HCT116 (cell line): ENCODE measurements at regions not wholly inside any gene's neighbourhood (a gene's known extent, or its start where the extent isn't known, plus 50 kb on each side); places are given as distances from the start of the nearest gene placed in this dataset.

Experiments
- ATAC-seq: fragments of 200-7000 bp; cut with Tn5 transposase; 2 replicates; pipeline ENCODE4 v1.9.1; 2020; ENCODE audit warnings: mild to moderate bottlenecking, moderate library complexity
- BruUV-seq: library from RNA; stranded (reverse); fragments of 400-500 nt; replicated peaks from 2 replicates; lab custom pipeline; 2021; lab: Mats Ljungman, UMichigan
- CTCF ChIA-PET: fragments of 300-600 bp; sonication (Branson Sonifier 250); formaldehyde crosslinking; loops from one replicate; lab custom pipeline; 2021; ENCODE audit warnings: antibody characterized with exemption; lab: Charles Lee
- POLR2A ChIA-PET: fragments of 300-600, 350-600 bp; sonication (Branson Sonifier 250); formaldehyde crosslinking; loops from one replicate; lab custom pipeline; 2021; ENCODE audit warnings: antibody characterized with exemption; lab: Charles Lee
- RAD21 ChIA-PET, 2 experiments: fragments of 300-600 bp; sonication (Branson Sonifier 250); formaldehyde crosslinking; loops; one replicate each; lab custom pipeline; 2023; ENCODE audit warnings: low total read pairs in 2 of 2; ENCODE audit not compliant: uncharacterized antibody in 2 of 2, unreplicated experiment in 2 of 2, low non-redundant PET in 1 of 2; lab: Charles Lee
- DNase-seq: peaks from one replicate; pipeline ENCODE4 v3.0.0-alpha.2; 2010; ENCODE audit warnings: low read depth, low spot score
- H2AFZ ChIP-seq: fragments of 200-600 bp; shearing (Covaris generic), sonication (generic); 2 replicates; pipeline ENCODE4 v1.6.1; 2017; ENCODE audit warnings: low read depth, mixed run types, mixed read lengths, antibody characterized with exemption, low read length; ENCODE audit not compliant: poor library complexity, severe bottlenecking
- H3K27ac ChIP-seq: 2 replicates; pipeline ENCODE4 v1.5.1; 2012; ENCODE audit warnings: low read depth, low read length
- H3K27me3 ChIP-seq: fragments of 200-600 bp; sonication (generic); 2 replicates; pipeline ENCODE4 v1.6.1; 2016; ENCODE audit warnings: mixed run types, low read length, mixed read lengths; ENCODE audit not compliant: insufficient read depth
- H3K36me3 ChIP-seq, 2 experiments: fragments of 200-500 bp in 1 of 2; fragments of 200-600 bp in 1 of 2; sonication (Bioruptor generic) in 1 of 2; sonication (generic) in 1 of 2; 2 replicates each; pipeline versions ENCODE4 v1.5.1 to v1.6.1; 2014 to 2016; ENCODE audit warnings: low read length in 2 of 2, inconsistent platforms in 1 of 2, mixed read lengths in 1 of 2, mixed run types in 1 of 2; ENCODE audit not compliant: insufficient read depth in 2 of 2, control insufficient read depth in 1 of 2
- H3K4me1 ChIP-seq, 2 experiments: fragments of 200-600 bp in 1 of 2; sonication (generic) in 1 of 2; 2 replicates each; pipeline versions ENCODE4 v1.5.1 to v1.6.1; 2012 to 2017; ENCODE audit warnings: low read length in 2 of 2, inconsistent platforms in 1 of 2, mild to moderate bottlenecking in 1 of 2, mixed read lengths in 1 of 2, mixed run types in 1 of 2, moderate library complexity in 1 of 2; ENCODE audit not compliant: insufficient read depth in 2 of 2, control insufficient read depth in 1 of 2
- H3K4me2 ChIP-seq: fragments of 200-600 bp; sonication (generic); 2 replicates; pipeline ENCODE4 v1.6.1; 2017; ENCODE audit warnings: mixed run types, low read length, mixed read lengths
- H3K4me3 ChIP-seq, 2 experiments: fragments of 200-600 bp in 1 of 2; sonication (generic) in 1 of 2; replicated peaks in 1 of 2; 2 replicates each; pipeline ENCODE4 v1.5.1; 2011 to 2016; ENCODE audit warnings: low read length in 2 of 2, control low read depth in 1 of 2, low read depth in 1 of 2, mild to moderate bottlenecking in 1 of 2, mixed read lengths in 1 of 2, mixed run types in 1 of 2
- H3K79me2 ChIP-seq: fragments of 200-600 bp; sonication (generic); 2 replicates; pipeline ENCODE4 v1.6.1; 2017; ENCODE audit warnings: mild to moderate bottlenecking, mixed run types, low read length, moderate library complexity, mixed read lengths; ENCODE audit not compliant: insufficient read depth
- H3K9ac ChIP-seq: fragments of 200-600 bp; sonication (generic); 2 replicates; pipeline ENCODE4 v1.6.1; 2016; ENCODE audit warnings: low read length, mixed read lengths
- H3K9me2 ChIP-seq: fragments of 200-600 bp; sonication (generic), shearing (Covaris generic); 2 replicates; pipeline ENCODE4 v1.6.1; 2017; ENCODE audit warnings: mixed run types, mild to moderate bottlenecking, moderate library complexity; ENCODE audit not compliant: insufficient read depth
- H3K9me3 ChIP-seq, 2 experiments: fragments of 200-500 bp in 1 of 2; fragments of 200-600 bp in 1 of 2; sonication (Bioruptor generic) in 1 of 2; sonication (generic) in 1 of 2; 2 replicates each; pipeline ENCODE4 v1.6.1; 2014 to 2017; ENCODE audit warnings: low read length in 2 of 2, mixed read lengths in 2 of 2, inconsistent platforms in 1 of 2, low read depth in 1 of 2, mild to moderate bottlenecking in 1 of 2, mixed run types in 1 of 2, moderate library complexity in 1 of 2; ENCODE audit not compliant: control insufficient read depth in 1 of 2, insufficient read depth in 1 of 2
- H4K20me1 ChIP-seq: fragments of 200-600 bp; sonication (generic), shearing (Covaris generic); 2 replicates; pipeline ENCODE4 v1.6.1; 2017; ENCODE audit warnings: mixed run types, mild to moderate bottlenecking, moderate library complexity; ENCODE audit not compliant: insufficient read depth
- CEBPB ChIP-seq: IDR thresholded peaks from 2 replicates; pipeline ENCODE4 v1.6.1; 2012; ENCODE audit warnings: low read depth
- CTCF ChIP-seq, 3 experiments: fragments of 200-600 bp in 1 of 3; sonication (generic) in 1 of 3; IDR thresholded peaks in 2 of 3; conservative IDR thresholded peaks in 1 of 3; 2 replicates each; pipeline ENCODE4 v1.5.1; 2012 to 2017; ENCODE audit warnings: low read depth in 2 of 3, low read length in 2 of 3, antibody characterized with exemption in 1 of 3, borderline replicate concordance in 1 of 3, control low read depth in 1 of 3, mild to moderate bottlenecking in 1 of 3, mixed read lengths in 1 of 3, mixed run types in 1 of 3, moderate library complexity in 1 of 3; ENCODE audit not compliant: insufficient read depth in 1 of 3
- EGR1 ChIP-seq: IDR thresholded peaks from 2 replicates; pipeline ENCODE4 v1.6.1; 2012; ENCODE audit warnings: low read depth
- ELF1 ChIP-seq: IDR thresholded peaks from 2 replicates; pipeline ENCODE4 v1.6.1; 2012; ENCODE audit warnings: low read depth, borderline replicate concordance
- EZH2 ChIP-seq: fragments of 200-600 bp; sonication (generic); IDR thresholded peaks from 2 replicates; pipeline ENCODE4 v1.6.1; 2017; ENCODE audit warnings: antibody characterized with exemption, mixed run types
- EZH2phosphoT487 ChIP-seq: fragments of 200-600 bp; IDR thresholded peaks from 2 replicates; pipeline ENCODE4 v1.6.1; 2018; ENCODE audit warnings: antibody characterized with exemption, borderline replicate concordance
- FOSL1 ChIP-seq: IDR thresholded peaks from 2 replicates; pipeline ENCODE4 v1.6.1; 2012; ENCODE audit warnings: low read depth
- JUND ChIP-seq: IDR thresholded peaks from 2 replicates; pipeline ENCODE4 v1.6.1; 2012
- RAD21 ChIP-seq: IDR thresholded peaks from 2 replicates; pipeline ENCODE4 v1.6.1; 2012; ENCODE audit warnings: low read depth, mild to moderate bottlenecking
- SIN3A ChIP-seq: IDR thresholded peaks from 2 replicates; pipeline ENCODE4 v1.6.1; 2012; ENCODE audit warnings: low read depth
- SP1 ChIP-seq: IDR thresholded peaks from 2 replicates; pipeline ENCODE4 v1.6.1; 2012; ENCODE audit warnings: low read depth
- SRF ChIP-seq: IDR thresholded peaks from 2 replicates; pipeline ENCODE4 v1.6.1; 2012; ENCODE audit warnings: low read depth
- TCF7L2 ChIP-seq: IDR thresholded peaks from 2 replicates; pipeline ENCODE4 v1.7.0; 2011; ENCODE audit warnings: borderline replicate concordance, inconsistent platforms; ENCODE audit not compliant: insufficient read depth, insufficient read length; ENCODE audit errors: extremely low read depth
- intact Hi-C: fragments of 100-400 bp; cut with micrococcal nuclease; formaldehyde crosslinking; loops from 2 replicates; pipeline ENCODE4 v1.10.0; 2022
- TF ChIP-seq, protein P1 (sequence below): IDR thresholded peaks from 2 replicates; pipeline ENCODE4 v1.6.1; 2012; ENCODE audit warnings: low read depth
- TF ChIP-seq, protein P2 (sequence below): IDR thresholded peaks from 2 replicates; pipeline ENCODE4 v1.6.1; 2011; ENCODE audit warnings: mild to moderate bottlenecking, low read length, moderate library complexity; ENCODE audit not compliant: insufficient replicate concordance; ENCODE audit errors: extremely low read depth

GRCh38 chr10:61250131-61250530, 203.1 kb downstream of the TMEM26 start (continued):
- TF ChIP-seq, protein P1, sequence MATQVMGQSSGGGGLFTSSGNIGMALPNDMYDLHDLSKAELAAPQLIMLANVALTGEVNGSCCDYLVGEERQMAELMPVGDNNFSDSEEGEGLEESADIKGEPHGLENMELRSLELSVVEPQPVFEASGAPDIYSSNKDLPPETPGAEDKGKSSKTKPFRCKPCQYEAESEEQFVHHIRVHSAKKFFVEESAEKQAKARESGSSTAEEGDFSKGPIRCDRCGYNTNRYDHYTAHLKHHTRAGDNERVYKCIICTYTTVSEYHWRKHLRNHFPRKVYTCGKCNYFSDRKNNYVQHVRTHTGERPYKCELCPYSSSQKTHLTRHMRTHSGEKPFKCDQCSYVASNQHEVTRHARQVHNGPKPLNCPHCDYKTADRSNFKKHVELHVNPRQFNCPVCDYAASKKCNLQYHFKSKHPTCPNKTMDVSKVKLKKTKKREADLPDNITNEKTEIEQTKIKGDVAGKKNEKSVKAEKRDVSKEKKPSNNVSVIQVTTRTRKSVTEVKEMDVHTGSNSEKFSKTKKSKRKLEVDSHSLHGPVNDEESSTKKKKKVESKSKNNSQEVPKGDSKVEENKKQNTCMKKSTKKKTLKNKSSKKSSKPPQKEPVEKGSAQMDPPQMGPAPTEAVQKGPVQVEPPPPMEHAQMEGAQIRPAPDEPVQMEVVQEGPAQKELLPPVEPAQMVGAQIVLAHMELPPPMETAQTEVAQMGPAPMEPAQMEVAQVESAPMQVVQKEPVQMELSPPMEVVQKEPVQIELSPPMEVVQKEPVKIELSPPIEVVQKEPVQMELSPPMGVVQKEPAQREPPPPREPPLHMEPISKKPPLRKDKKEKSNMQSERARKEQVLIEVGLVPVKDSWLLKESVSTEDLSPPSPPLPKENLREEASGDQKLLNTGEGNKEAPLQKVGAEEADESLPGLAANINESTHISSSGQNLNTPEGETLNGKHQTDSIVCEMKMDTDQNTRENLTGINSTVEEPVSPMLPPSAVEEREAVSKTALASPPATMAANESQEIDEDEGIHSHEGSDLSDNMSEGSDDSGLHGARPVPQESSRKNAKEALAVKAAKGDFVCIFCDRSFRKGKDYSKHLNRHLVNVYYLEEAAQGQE = no peak
- no peak for TF ChIP-seq RAD21
- TF ChIP-seq SIN3A = no peak
- TF ChIP-seq ELF1 = no peak
- TF ChIP-seq FOSL1 = no peak
- TF ChIP-seq SRF = no peak
- TF ChIP-seq EZH2phosphoT487 = no peak
- TF ChIP-seq, all 23 proteins: peak for 0

DNA sequence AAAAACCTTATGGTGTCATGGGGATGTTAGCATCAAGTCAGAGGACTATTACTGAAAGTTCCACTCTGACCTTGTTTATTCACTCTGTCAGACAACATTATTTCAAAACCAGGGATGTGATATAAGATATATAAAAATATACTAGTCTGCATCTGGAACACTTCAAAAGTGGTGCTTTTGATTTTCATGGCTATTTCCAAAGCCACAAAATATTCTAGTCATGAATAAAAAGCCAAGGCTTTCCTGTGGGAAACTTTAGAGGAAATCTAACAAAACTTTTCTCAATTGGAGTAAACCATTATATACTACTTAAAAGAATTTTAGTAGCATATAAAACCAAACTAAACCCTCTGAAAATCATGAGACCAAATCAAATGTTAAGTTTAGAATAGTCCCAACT, 205.2 kb downstream of the TMEM26 start:
- no peaks in the 10 kb centered on the region for H3K36me3 ChIP-seq
- RAD21 ChIA-PET = no interaction called here
- H3K4me2 ChIP-seq = no peak overlapping the region
- CTCF ChIA-PET = no interaction called here
- BruUV-seq = no TSS peak
- H3K27ac ChIP-seq = no peak overlapping the region
- no peaks in the 10 kb centered on the region for H4K20me1 ChIP-seq
- H3K4me1 ChIP-seq = no peaks in the 10 kb centered on the region
- no peak overlapping the region for H3K4me3 ChIP-seq
- H3K9ac ChIP-seq = no peak overlapping the region
- H3K9me2 ChIP-seq = no peaks in the 10 kb centered on the region
- H3K79me2 ChIP-seq = no peaks in the 10 kb centered on the region
- no peaks in the 10 kb centered on the region for H3K27me3 ChIP-seq
- ATAC-seq (no peak), DNase-seq (no peak)
- POLR2A ChIA-PET = no interaction called here
- no peak overlapping the region for H2AFZ ChIP-seq
- H3K9me3 ChIP-seq = no peaks in the 10 kb centered on the region
- intact Hi-C loops = no loop called here
- TF ChIP-seq, protein P1 = no peak
- TF ChIP-seq JUND (no peak), SP1 (no peak), CTCF (IDR thresholded peaks at IDR 0.05 in 2 of 3, conservative IDR thresholded peaks at IDR 0.05 in 1 of 3; ENCODE audit: borderline replicate concordance in 1 of 3, insufficient read depth in 1 of 3, low read depth in 2 of 3, low read length in 2 of 3) (no peak), TCF7L2 (no peak), EGR1 (no peak), EZH2phosphoT487 (no peak), SRF (no peak), EZH2 (no peak), CEBPB (no peak)
- TF ChIP-seq, protein P2, sequence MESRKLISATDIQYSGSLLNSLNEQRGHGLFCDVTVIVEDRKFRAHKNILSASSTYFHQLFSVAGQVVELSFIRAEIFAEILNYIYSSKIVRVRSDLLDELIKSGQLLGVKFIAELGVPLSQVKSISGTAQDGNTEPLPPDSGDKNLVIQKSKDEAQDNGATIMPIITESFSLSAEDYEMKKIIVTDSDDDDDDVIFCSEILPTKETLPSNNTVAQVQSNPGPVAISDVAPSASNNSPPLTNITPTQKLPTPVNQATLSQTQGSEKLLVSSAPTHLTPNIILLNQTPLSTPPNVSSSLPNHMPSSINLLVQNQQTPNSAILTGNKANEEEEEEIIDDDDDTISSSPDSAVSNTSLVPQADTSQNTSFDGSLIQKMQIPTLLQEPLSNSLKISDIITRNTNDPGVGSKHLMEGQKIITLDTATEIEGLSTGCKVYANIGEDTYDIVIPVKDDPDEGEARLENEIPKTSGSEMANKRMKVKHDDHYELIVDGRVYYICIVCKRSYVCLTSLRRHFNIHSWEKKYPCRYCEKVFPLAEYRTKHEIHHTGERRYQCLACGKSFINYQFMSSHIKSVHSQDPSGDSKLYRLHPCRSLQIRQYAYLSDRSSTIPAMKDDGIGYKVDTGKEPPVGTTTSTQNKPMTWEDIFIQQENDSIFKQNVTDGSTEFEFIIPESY = no peak
